GM18498 (cell line): ENCODE measurements at regions not wholly inside any gene's neighbourhood (a gene's known extent, or its start where the extent isn't known, plus 50 kb on each side); places are given as distances from the start of the nearest gene placed in this dataset.
"Not testable (repeated sequence)": the region's sequence is repeated elsewhere in the genome, so short reads cannot be mapped to it uniquely, and the experiment has no call there.

Source experiments
- ATAC-seq: cut with Tn5 transposase; IDR thresholded peaks from one replicate; pipeline ENCODE4 v1.9.1; 2021; ENCODE audit warnings: mild to moderate bottlenecking, moderate library complexity; ENCODE audit not compliant: unreplicated experiment

DNA sequence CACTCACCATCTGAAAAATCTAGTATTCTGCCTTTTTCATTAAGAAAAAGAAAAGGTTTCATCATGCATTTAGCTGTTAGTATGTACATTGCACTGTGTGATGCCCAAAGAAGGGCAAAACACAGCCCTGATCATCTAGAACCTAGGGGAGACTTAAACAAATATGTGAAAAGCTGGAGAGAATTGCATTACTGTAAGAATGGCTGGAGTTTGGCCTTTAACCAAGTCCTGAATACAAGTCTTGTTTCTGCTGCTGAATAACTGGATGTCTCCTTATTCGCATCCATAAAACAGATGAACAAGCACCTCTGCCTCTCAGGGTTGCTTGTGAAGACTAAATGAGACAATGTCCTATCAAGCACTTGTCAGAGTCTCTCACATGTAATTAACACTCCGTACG is 233.4 kb upstream of the LRTM1 start:
- ATAC-seq = no peak

DNA sequence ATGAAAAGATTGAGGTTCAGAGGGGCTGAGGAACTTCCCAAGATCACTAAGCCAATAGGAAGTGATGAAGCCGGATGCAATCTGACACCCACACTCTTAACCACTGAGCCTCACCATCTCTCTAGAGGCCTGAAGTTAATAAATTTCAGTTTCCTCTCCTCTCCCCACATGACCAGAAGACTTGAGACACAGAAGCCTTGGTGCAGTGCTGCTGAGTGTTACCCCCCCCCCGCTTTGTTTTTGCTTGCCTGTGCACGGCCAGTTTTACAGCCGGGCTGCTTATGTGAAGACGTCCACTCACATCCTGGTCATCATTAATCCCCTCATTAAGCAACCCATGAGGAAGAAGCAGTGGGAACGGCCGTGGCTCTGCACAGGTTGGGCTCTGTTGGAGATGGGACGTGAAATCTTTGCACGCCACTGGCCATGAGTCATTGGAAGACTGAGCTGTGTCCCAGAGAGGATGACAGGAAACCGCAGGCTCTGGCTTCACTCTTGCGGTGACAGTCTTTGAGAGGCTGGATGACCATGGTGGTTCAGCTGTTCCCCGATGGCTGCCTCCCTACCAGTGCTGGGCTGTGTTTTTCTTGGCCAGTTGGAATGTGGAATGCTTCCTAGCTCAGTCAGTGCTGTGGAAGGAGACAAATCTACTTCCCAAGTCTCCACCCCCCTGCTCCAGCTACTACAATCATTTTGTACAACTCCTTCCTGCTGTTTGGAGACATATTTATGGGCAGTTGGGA is 232.6 kb upstream of the LRTM1 start:
- ATAC-seq = peak; percentile 72

DNA sequence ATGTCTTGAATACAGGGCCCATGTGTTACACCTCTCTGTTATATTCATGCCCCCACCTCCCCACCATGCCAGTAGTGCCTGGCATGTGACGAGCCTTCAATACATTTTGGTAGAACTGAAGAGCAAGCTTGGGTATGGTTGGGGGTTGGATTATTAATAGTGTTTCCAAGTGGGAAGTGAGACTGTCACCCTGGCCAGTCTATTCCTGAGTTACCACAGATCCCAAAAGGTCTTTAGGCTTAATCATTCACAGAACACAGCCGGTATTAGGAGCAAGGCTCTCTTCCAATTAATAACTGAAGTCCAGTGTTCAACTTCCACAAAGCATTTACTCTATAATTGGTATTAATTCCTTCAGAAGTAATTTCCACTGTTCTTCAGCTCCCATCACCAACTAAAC is 231.9 kb upstream of the LRTM1 start:
- no peak for ATAC-seq

DNA sequence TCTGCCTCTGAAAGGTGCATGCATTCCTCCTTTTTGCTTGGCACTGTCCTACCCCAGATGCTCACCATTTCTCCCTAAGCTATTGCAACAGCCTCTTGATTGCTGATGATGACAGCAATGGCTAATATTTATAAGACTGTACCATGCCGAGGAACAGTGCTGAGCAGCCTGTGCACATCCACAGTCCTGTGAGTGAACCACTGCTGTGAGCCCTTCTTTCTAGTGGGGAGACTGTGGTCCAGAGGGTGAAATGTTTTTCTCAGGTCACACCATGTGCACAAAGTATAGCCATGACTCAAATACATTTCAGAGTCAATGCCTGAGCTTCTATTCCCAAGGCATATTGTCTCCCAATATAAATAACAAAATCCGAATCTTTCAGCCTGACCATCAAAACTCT is 231.2 kb upstream of the LRTM1 start:
- ATAC-seq = no peak

DNA sequence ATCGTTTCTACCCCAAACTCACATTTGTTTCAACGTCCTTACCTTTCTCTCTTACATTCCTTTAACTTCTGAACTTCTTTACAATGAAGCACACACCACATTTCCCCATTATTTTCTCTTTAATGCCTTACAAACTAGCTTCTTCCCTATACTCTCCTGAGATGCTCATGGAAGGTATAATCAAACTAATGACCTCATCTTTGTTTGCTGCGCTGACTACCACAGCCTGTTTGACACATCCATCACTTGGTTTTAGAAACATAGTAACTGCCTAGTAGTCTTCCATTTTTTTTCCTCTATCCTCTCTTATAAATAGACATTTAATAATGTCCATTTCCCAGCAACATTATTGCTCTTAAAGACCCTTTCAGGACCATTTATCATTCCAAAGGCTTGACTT is 230.5 kb upstream of the LRTM1 start:
- no peak for ATAC-seq

DNA sequence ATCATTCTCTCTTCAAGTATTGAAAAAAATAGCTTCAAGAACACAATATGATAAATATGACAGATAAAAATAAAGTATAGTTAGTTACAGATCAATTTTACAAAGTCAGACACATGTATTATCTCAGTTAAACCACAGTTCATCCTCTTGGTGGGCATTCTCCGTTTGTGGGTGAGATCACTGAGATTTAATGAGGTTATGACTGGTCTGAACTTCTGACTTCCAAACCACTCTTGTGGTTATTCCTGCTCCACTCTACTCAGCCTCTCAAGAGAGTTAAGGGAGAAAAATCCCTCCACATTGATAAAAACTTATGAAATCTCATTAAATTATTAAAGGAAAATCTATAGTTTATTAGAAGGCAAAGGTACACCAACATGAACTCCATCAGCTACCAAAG is 229.9 kb upstream of the LRTM1 start:
- no peak for ATAC-seq

DNA sequence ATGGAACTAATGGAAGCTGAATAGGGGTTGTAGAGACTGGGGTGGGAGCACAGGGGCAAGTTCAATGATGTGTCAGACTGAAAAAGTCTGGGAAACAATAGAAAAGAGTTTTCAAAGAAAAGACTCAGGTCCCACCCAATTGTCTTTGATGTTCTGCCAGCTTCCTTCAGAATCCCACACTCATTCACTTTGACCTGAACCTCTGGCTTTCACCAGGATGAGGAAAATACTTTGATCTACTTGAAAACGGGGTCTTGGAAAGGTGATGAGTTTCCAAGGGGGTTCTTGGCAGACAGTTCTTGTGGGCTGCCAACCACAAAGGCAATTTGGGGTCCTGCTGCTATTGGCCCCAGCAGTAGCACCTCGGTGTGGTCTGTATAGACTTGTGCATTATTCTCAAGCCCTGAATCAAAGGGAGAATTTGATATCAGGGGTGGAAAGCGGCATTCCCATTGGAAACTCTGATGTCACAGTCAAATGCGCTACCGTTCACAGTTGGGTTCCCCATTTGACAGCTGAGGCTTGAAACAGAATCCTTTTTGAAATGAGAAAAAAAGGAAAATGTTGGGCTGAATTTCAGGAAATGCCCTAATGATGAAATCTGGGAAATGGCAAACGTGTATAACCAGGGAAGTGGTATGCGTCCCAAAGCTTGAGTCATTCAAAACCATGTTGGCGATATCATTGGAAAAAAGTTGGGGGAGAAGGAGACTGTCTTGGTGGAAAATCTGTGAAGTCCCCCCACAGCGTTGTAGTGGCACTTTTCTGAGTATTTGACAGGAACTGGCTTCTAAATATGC is 229.2 kb upstream of the LRTM1 start:
- ATAC-seq = no peak

DNA sequence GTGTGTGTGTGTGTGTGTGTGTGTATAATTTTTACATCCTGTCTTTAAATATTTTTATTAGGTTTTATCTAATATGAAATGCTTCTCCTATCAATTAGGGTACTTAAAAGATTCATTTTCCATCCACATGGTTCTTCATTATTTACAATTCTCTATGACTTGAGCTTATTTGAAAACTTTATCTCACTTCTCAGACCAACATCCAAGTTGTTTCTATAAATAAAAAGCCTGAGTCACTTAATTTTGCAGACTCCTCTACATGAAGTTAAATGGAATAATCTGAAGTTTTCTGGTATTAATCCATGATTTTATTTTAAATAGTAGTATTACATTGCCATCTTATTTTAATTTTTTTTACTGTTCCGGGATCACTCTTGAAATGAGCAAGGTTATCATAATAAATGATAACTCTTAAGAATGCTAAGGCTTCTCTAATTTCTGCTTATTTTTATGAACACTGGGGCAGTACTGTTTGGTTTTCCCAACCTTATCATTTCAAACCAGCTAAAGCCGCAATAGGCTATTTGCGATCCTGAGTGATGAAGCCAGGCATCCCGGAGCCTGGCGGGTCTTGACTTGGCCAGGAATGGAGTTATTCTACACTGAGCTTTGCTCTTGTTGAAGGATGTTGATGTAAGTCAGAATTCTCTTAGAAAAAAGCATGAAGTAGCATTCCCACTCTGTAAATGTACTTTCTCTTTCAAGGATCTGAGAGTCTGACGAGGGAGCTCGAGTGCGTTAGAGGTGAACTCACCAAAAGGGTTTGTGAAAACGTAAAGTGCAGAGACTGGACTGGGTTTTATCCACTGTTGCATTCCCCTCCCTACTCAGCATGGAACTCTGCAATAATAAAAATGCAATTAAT is 220.2 kb upstream of the LRTM1 start:
- no peak for ATAC-seq

DNA sequence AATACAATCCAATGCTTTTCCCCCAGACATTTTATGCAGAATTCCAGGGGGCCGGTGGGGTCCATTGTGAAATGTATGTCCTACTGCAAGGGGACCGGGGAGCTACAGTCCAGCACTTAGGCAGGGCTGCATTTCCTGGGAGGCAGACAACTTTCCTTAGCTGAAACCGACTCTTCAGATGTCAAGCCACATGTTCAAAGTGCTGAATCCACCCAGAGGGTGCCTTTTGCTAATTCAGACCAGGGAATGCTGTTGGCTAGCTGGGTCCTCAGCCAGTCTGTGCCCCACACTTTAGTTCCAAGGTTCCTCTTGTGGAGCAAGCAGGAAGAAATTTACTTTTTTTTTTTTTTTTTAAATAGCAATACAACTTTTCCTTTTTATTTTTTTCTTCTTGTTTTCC is 219.5 kb upstream of the LRTM1 start:
- no peak for ATAC-seq

DNA sequence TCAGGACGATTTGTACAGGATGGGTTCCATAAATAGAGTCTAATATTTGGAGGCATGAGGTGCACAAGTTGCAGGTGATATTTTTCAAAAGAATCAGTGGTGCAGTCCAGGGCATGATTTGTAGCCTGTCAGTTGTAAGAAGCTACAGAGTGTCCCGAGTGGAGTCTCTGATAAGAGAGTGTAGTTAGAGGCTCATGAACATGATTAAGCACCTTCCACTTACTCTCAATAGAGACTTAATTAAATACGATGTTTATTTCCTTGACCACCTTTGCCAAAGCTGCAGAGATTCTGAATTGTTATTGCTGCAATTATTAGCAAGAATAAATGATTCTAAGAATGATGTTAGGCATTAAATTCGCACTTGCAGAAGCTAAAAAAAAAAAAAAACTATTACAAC is 218.4 kb upstream of the LRTM1 start:
- ATAC-seq = no peak

DNA sequence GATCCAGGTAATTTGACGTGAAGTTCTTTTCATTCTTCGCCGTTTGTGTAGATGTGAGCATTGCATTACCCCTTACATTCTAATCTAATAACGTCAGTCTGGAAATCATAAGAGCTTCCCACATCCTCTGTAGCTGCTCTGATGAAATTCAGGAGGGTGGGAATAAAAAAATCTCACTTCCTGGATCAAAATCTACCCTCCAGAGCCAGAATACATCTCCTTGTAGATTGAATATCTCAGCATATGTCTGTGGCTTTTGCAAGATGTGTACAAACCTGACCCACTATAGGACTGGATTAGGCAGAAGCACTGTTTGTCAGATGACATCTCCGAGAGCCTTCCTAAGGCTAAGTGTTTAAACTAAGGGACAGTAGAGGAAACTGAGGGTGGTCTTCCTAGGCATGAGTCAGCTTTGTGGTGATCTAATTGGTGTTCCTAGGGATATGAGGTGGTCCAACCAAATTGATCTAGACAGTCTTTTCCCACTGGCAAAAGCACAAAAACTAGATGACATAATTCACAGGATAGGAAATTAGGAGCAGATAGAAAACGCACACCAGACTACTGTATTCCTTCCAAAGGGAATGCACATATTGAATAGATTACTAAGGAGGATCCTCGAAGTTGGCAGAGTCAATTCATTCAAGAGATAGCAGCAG is 216.3 kb upstream of the LRTM1 start:
- no peak for ATAC-seq

DNA sequence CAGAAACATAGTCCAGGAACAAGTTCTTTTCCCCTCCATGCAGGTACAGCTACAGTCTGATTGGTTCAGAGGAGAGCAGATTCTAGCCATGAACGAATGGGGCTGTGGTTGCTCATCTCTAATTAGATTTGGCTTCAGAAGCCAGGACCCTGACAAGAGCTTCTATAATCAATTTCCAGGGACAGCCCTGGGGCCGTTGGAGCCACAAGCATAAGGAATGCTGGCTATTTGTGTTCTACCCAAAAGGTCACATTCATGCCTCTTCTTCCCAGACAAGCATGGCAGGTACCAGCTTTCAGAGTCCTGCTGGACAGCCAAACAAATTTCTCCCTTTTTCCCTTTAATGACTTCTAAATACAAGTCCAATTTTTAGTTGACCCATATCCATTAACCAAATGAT is 215.5 kb upstream of the LRTM1 start:
- ATAC-seq = no peak

DNA sequence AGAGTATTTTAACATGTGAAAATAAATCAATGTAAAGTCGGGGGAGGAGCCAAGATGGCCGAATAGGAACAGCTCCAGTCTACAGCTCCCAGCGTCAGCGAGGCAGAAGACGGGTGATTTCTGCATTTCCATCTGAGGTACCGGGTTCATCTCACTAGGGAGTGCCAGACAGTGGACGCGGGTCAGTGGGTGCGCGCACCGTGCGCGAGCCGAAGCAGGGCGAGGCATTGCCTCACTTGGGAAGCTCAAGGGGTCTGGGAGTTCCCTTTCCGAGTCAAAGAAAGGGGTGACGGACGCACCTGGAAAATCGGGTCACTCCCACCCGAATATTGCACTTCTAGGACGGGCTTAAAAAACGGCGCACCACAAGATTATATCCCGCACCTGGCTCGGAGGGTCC is 208.4 kb upstream of the LRTM1 start:
- not testable (repeated sequence) for ATAC-seq

DNA sequence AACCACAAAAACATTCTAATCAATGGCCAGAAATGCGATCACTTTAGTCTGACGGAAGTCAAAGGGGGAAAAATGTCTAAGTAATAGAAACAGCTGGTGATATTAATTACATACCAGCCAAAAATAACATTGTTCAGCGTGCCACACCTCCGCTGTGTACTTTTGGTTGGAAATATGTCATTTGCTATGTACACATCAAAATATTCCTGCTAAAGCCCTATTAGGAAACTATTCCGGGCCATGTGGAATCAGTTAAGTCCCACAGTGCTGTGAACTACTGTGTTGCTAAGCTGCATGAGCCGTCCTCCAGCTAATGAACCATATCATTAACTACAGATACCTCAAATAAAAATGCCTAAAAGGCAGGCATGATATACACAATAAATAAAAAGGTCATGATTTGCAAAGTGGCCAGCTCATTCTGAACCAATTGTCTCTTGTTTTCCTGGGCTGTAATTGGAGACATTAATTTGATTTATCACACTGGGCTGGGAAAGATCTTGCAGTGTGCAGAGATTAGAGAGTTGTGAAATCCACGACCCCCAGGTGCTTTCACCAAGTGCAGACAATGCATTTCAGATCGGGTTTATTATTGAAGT is 200.5 kb upstream of the LRTM1 start:
- ATAC-seq = no peak

DNA sequence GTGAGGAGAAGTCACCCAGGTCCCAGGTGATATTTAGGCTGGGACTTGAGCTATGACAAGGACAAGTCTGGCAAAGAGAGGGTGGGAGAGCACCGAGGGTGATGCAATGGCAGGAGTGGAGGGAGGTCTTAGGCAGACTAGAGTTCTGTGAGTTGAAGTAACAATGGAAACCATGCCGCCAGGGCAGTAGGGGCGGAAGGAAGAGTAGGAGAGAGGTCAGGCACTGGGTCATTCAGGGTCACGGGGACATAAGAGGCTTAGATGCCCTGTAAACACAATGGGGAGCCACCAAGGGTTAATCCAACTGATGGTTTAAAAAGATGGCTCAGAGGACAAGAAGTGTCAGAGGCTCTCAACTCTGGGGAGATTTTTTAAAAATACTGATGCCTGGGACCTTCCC is 199.7 kb upstream of the LRTM1 start:
- no peak for ATAC-seq

DNA sequence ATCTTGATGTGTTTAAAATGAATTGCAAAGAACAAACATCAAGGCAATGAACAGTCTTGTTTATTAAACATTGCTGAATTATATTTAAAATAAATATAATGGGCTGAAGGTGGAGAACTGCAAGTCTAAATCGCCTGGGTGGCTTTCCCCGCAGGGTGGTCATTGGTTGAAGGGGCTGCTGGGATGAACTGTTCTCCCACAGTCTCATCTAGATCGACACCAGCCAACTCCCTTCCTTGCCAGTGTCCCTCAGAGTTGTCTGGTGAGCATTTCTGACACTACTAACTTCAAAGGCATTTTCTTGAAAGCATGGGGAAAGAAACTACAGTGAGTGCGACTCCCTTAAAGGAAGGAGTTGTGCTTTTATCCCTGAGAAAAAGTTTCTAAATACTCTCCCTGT is 196.5 kb upstream of the LRTM1 start:
- no peak for ATAC-seq
